DMS79 treated with DMSO at 0.1 percent for 48 hours (cell line): ENCODE measurements at regions not wholly inside any gene's neighbourhood (a gene's known extent, or its start where the extent isn't known, plus 50 kb on each side); places are given as distances from the start of the nearest gene placed in this dataset.
"Not testable (repeated sequence)": the region's sequence is repeated elsewhere in the genome, so short reads cannot be mapped to it uniquely, and the experiment has no call there.

Experiments used
- DNase-seq: peaks from one replicate; lab custom pipeline; 2025; lab: John Stamatoyannopoulos, UW

DNA sequence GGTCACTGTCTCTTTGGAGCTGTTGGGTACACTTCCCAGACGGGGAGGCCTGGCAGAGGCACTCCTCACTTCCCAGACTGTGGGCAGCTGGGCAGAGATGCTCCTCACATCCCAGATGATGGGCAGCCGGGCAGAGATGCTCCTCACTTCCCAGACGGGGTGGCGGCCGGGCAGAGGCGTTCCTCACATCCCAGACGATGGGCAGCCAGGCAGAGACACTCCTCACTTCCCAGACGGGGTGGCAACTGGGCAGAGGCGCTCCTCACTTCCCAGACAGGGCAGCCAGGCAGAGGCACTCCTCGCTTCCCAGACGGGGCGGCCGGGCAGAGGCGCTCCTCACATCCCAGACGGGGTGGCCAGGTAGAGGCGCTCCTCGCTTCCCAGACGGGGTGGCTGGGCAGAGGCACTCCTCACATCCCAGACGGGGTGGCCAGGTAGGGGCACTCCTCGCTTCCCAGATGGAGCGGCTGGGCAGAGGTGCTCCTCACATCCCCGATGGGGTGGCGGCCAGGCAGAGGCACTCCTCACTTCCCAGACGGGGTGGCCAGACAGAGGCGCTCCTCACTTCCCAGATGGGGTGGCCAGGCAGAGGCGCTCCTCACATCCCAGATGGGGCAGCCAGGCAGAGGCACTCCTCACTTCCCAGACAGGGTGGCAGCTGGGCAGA is 833.1 kb upstream of the RAG2 start:
- not testable (repeated sequence) for DNase-seq

DNA sequence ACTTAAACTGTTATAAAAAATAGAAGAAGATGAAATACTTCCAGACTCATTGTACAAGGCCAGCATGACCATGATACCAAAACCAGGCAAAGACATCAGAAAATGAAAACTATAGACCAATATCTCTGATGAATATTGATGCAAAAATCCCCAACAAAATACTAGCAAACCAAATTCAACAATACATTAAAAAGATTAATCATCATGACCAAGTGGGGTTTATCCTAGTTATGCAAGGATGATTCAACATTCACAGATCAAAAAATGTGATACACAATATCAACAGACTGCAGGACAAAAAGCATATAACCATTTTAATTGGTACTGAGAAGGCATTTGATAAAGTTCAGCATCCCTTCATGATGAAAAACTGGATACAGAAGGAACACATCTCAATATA is 824.5 kb upstream of the RAG2 start:
- no peak for DNase-seq

- DNase-seq: no peak
Observed at GRCh38 chr11:37411289-37411688, 813.3 kb upstream of the RAG2 start.

DNA sequence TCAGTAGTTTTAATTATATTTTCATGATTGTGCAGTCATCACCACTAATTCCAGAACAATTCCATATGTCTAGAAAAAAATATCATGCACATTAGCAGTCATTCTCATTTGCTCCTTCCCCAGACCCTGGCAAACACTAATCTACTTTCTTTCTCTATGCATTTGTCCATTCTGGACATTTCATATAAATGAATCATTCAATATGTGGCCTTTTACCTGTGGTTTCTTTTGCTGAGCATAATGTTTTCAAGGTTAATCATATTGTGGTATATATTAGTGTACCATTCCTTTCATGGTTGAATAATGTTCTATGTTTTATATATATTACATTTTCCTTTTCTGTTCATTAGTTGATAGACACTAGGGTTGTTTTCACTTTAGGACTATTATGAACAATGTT is 811.1 kb upstream of the RAG2 start:
- DNase-seq: no peak

- no peak for DNase-seq
Observed at GRCh38 chr11:37407461-37407860, 809.4 kb upstream of the RAG2 start.

DNA sequence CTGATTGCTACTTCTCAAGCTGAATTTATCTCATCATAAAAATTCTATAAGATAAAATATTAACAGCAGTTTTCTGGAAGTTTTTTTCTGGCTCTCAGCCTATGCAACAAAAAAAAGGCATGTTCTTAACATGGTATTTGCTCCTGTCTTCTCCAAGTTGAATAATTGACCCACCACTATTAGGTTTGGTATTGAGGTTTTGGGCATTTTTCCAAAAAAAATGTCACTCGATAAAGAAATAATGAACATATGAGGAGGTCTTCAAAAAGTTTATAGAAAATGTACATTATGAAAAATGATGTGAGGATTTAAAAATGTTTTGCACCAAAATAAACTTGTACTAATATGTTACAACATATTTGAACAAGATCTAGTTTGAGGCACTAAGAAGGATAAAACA is 808.6 kb upstream of the RAG2 start:
- DNase-seq: no peak

DNA sequence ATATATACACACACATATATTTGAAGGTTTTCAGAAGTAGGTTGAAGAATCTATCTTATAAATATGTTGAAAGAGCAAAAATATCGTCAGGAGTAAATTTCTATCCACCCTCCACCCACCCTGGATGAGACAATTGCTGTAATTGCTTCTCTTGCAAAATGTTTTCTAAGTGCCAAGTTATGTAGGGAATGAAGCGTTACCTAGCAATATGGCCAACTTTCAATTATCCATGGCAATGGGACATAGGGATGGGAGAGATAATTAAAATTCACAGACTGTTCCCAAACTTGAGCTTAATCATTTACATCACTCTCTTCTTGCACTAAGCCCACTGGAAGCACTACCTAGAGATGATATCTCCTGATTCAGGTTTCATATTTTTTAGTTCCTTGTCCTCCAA is 806.2 kb upstream of the RAG2 start:
- no peak for DNase-seq

DNA sequence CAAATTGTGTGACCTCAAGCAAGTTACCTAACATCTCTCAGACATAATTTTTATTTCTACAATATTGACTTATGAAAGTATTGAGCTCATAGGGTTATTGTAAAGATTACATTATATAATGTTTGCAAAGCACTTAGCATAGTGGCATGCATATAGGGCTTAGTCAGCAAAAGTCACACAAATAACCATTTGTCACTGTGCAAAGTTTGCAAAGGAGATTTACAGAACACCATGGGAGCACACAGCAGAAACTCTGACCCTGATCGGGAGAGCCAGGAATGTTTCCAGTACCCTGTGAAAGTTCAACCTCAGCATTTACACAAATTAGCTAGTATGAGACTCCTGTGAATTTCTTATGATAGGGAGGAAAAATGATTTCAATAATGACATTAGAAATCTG is 804.6 kb upstream of the RAG2 start:
- DNase-seq: no peak

- no peak for DNase-seq
Observed at GRCh38 chr11:37394236-37394870, 796.3 kb upstream of the RAG2 start.

- DNase-seq: no peak
Observed at GRCh38 chr11:37391615-37392014, 793.6 kb upstream of the RAG2 start.

DNA sequence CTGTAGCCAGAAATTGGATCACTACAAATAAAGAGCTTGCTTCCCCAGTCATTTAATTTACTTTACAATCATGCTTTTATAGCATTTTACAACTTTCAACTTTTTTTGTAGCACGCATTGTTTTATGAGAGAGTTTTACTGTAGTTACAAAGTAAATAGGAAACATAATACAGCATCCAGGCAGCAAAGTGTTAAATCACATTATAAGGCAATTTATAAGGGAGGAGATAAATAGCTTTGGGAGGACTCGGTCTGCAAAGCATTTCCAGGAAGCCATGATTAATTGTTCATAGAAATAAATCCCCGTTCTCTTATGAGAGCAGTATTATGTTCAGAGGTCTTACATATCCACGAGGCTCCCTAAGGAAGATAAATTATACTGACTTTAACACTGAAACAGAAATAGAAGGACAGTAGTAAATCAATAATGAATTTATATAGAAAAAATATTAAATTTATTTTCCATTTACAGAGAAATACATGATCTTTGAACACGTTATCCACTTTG is 792.6 kb upstream of the RAG2 start:
- no peak for DNase-seq

- DNase-seq: no peak
Observed at GRCh38 chr11:37378958-37379357, 780.9 kb upstream of the RAG2 start.

DNA sequence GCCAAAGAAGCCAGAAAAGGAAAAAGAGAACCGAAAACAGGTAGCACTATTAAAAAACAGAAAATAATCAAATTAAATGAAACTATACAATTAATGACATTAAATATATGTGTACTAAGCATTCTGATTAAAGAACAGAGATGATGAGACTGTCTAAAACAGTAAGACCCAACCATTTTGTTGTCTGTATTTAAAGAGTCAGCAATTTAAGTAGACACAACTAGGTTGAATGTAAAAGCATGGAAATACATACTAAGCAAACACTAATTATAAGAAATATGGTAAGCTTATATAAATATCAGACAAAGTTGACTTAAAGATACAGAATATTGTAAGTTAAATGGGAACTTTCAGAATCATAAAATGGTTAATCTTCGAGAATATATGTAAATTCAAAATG is 774.6 kb upstream of the RAG2 start:
- no peak for DNase-seq

- no peak for DNase-seq
Observed at GRCh38 chr11:37371346-37371970, 773.4 kb upstream of the RAG2 start.

GRCh38 chr11:37370817-37371216 is 772.8 kb upstream of the RAG2 start:
- DNase-seq: no peak

DNA sequence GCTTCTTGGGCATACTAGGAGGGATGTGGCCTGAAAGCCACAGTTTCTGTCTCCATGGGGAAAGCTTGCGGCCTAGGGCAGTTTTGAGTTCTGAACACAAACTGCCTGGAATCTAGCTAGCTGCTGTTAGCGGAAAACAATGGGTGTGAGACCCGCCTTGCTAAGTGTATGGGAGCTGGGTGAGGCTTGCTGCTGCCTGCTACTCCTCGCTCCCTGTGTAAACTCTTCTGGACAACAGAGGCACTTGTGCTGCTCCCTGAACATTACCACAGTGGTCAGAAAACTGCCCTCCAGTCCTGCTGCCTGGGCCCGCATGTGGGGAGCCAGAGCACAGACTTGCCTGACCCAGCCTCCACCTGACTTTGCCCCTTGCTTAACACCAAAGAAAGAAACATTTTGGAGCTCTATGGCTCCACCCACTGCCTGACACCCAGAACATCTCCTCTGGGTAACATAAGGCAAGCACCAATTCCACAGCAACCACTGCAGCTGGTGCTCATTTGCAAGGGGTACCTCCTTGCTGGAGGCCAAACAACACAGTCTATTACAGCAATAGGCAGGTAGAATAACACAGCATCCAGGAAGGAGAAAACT is 766.3 kb upstream of the RAG2 start:
- no peak for DNase-seq

DNA sequence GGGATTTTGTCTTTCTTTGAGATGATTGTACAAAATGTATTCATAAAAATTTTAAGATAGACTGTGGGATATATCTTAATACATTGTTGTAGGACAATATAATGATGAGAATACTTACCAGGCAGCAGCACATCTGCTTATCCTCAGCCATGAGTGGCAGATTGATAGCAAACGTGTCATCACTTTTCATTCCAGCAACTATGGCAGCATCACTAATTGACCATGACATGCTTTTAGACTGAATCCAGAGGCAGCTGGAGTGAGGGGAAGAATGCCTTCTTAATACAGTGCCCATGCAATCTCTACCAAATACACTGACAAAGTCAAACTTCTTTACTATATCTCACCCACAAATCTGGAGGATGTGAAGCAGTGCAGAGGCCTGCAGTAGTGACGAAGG is 755.2 kb upstream of the RAG2 start:
- no peak for DNase-seq

DNA sequence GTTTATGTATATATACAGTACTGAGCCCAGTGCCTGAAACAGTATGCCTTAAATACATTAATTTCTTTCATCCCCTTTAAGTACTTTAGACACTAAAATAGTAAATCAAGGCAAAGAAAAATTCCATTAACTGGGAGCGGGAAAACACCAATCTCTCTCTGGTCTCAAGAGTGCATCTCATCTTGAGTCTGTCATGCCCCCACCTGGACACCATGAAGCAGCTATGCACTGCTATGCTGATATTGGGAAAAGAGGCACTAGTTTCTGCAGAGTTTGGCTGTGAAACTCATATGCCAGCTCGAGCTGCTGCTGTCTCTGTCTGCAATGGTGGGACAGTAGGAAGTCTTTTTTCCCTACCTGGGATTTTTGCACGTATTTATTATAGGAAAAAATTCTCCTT is 754.4 kb upstream of the RAG2 start:
- no peak for DNase-seq

DNA sequence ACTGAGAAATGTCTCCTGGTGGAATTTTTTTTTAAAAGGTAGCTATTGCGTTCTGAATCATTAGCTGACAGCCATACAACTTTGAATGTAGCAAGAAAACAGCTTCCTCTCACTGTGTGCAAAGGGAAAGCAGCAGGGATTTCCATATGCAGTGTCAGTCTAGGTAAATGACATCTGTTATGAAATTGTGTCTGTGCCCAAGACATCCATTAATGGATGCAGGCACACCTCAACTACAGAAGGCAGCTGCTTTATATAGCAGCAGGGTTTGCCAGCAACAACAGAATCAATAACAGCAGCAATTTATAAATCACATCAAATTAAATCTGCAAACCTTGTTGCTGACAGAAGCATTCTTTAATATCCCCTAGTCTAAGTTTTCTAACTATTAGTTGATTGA is 745.3 kb upstream of the RAG2 start:
- no peak for DNase-seq

DNA sequence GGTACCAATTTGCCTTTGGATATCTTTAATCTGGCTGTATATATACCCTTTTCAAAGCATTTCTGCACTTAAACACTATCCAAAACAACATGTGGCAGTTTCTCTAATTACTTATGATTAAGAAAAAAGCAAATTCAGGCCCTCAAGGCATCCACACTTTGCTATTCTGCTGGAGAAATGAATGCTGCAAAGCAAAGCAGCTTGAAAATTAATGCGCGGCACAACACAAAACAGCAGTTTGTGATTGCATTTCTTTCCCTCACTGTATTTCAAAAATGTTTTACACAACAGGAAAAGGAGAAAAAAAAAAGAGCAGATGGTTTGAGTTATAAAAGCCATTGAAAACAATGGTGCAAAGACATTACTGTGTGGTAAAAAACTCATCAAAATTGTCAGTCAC is 738.4 kb upstream of the RAG2 start:
- DNase-seq: no peak

- no peak for DNase-seq
Observed at GRCh38 chr11:37333345-37333744, 735.3 kb upstream of the RAG2 start.

GRCh38 chr11:37323843-37324242 is 725.8 kb upstream of the RAG2 start:
- DNase-seq: no peak
